ENCODE measurements at regions not wholly inside any gene's neighbourhood (a gene's known extent, or its start where the extent isn't known, plus 50 kb on each side); places are given as distances from the start of the nearest gene placed in this dataset.
"Not testable (repeated sequence)": the region's sequence is repeated elsewhere in the genome, so short reads cannot be mapped to it uniquely, and the experiment has no call there.

GRCh38 chr7:125184801-125185200 lies 255.2 kb upstream of the POT1 start:
- no peak for TF ChIP-seq CTCF (IDR thresholded peaks at IDR 0.05; ENCODE audit: low read depth, low read length)
- H3K4me3 ChIP-seq (replicated peaks in 1 of 2; ENCODE audit: low read depth in 2 of 2, low read length in 2 of 2): no peak overlapping the region
- no peak for DNase-seq (ENCODE audit: low read depth in 2 of 2)

GRCh38 chr7:125181569-125182267 lies 252.1 kb upstream of the POT1 start:
- DNase-seq (ENCODE audit: low read depth in 2 of 2); H3K4me3 ChIP-seq (replicated peaks in 1 of 2; ENCODE audit: low read depth in 2 of 2, low read length in 2 of 2): not testable (repeated sequence)

- TF ChIP-seq CTCF (IDR thresholded peaks at IDR 0.05; ENCODE audit: low read depth, low read length): no peak
- no peak overlapping the region for H3K4me3 ChIP-seq (replicated peaks in 1 of 2; ENCODE audit: low read depth in 2 of 2, low read length in 2 of 2)
- peak; percentile 0 to 19 for DNase-seq (ENCODE audit: low read depth in 2 of 2)
Observed at GRCh38 chr7:125173571-125173970, 243.9 kb upstream of the POT1 start.

GRCh38 chr7:125169088-125169487 lies 239.5 kb upstream of the POT1 start:
- DNase-seq (ENCODE audit: low read depth in 2 of 2): no peak
- no peak for TF ChIP-seq CTCF (IDR thresholded peaks at IDR 0.05; ENCODE audit: low read depth, low read length)
- no peak overlapping the region for H3K4me3 ChIP-seq (replicated peaks in 1 of 2; ENCODE audit: low read depth in 2 of 2, low read length in 2 of 2)

- no peak for DNase-seq (ENCODE audit: low read depth in 2 of 2)
- no peak overlapping the region for H3K4me3 ChIP-seq (replicated peaks in 1 of 2; ENCODE audit: low read depth in 2 of 2, low read length in 2 of 2)
- TF ChIP-seq CTCF (IDR thresholded peaks at IDR 0.05; ENCODE audit: low read depth, low read length): no peak
Observed at GRCh38 chr7:125154930-125155329, 225.3 kb upstream of the POT1 start.

- peak; percentile 3 to 52 for DNase-seq (ENCODE audit: low read depth in 2 of 2)
- no peak overlapping the region for H3K4me3 ChIP-seq (replicated peaks in 1 of 2; ENCODE audit: low read depth in 2 of 2, low read length in 2 of 2)
- no peak for TF ChIP-seq CTCF (IDR thresholded peaks at IDR 0.05; ENCODE audit: low read depth, low read length)
Observed at GRCh38 chr7:125149151-125149550, 219.5 kb upstream of the POT1 start.

GRCh38 chr7:125147047-125147446 lies 217.4 kb upstream of the POT1 start:
- no peak for TF ChIP-seq CTCF (IDR thresholded peaks at IDR 0.05; ENCODE audit: low read depth, low read length)
- no peak for DNase-seq (ENCODE audit: low read depth in 2 of 2)
- no peak overlapping the region for H3K4me3 ChIP-seq (replicated peaks in 1 of 2; ENCODE audit: low read depth in 2 of 2, low read length in 2 of 2)

All from cardiac fibroblast (primary cell).